BLaER1 treated with 17β-estradiol and CSF1 and Interleukin-3, amounts not matched to agents 10 nM and 100 nM (cell line): ENCODE measurements at regions not wholly inside any gene's neighbourhood (a gene's known extent, or its start where the extent isn't known, plus 50 kb on each side); places are given as distances from the start of the nearest gene placed in this dataset.

Experiments used
- H3K27ac ChIP-seq, 11 experiments: shearing (Covaris generic); formaldehyde crosslinking; 2 replicates each; pipeline ENCODE4 v1.8.1; 2022
- H3K27me3 ChIP-seq, 11 experiments: shearing (Covaris generic); formaldehyde crosslinking; 2 replicates each; pipeline ENCODE4 v1.8.1; 2022
- H3K36me3 ChIP-seq, 11 experiments: shearing (Covaris generic); formaldehyde crosslinking; 2 replicates each; pipeline ENCODE4 v1.8.1; 2022
- H3K4me1 ChIP-seq, 10 experiments: shearing (Covaris generic); formaldehyde crosslinking; 2 replicates each; pipeline ENCODE4 v1.8.1; 2022
- H3K4me2 ChIP-seq, 11 experiments: shearing (Covaris generic); formaldehyde crosslinking; 2 replicates each; pipeline ENCODE4 v1.8.1; 2022
- H3K4me3 ChIP-seq, 10 experiments: shearing (Covaris generic); formaldehyde crosslinking; 2 replicates each; pipeline ENCODE4 v1.8.1; 2022
- H3K9ac ChIP-seq, 11 experiments: shearing (Covaris generic); formaldehyde crosslinking; 2 replicates each; pipeline ENCODE4 v1.8.1; 2022
- H3K9me3 ChIP-seq, 11 experiments: shearing (Covaris generic); formaldehyde crosslinking; replicated peaks in 1 of 11; 2 replicates each; pipeline ENCODE4 v1.8.1; 2022
- H4K20me1 ChIP-seq, 11 experiments: shearing (Covaris generic); formaldehyde crosslinking; 2 replicates each; pipeline ENCODE4 v1.8.1; 2022
- Cebpa-rat ChIP-seq, 11 experiments: shearing (Covaris generic); IDR thresholded peaks; 2 replicates each; pipeline ENCODE4 v1.8.1; 2022

DNA sequence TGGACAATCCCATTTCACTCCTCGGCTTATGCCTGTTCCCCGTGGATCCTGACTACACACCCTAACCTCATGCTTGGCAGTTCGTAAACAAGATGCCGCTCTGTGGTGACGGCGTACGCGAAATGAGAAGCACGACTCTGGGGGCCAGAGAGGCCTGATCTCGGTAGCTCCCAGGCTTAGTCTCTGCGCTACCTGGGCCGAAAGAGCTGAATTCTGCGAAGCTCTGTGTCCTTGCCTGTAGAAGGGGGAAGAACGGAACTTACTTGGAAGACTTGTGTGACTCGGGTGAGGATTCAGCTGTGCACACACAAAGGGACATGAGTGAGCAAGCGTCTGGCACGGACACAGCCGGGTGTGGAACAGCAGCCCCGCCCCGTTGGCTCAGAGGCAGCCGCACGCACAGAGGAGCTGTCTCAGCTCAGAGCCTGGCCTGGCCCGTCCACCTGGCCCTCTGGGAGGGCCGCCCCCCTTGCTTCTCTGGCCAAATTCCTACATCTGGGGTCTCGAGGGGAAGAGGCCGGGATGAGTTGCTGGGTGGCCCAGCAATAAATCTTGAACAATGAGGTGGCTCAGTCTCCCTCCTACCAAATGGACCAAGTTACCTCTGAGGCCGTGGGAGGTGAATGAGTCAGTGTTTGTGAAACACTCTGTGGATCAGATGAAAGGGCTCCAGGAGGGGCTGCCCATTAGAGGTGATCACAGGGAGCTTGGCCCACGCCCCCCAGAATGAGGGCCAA is 83.8 kb downstream of the PDGFA start:
- no peaks in the 10 kb centered on the region for H3K36me3 ChIP-seq
- H3K4me1 ChIP-seq = peaks cover 0 to 7% (median 0%) of the 10 kb centered on the region in 10 experiments; a peak in 2 of 20 replicates
- H3K9me3 ChIP-seq = no peaks in the 10 kb centered on the region
- no peak for TF ChIP-seq Cebpa-rat (IDR thresholded peaks at IDR 0.05)
- H3K4me3 ChIP-seq = no peak overlapping the region
- H3K4me2 ChIP-seq = 0 out of 22 replicates have a peak overlapping the region, but pooled peaks of 1 of the 11 experiments have one; percentile 25
- no peaks in the 10 kb centered on the region for H3K27me3 ChIP-seq
- H3K9ac ChIP-seq = no peak overlapping the region
- no peak overlapping the region for H3K27ac ChIP-seq
- no peaks in the 10 kb centered on the region for H4K20me1 ChIP-seq

DNA sequence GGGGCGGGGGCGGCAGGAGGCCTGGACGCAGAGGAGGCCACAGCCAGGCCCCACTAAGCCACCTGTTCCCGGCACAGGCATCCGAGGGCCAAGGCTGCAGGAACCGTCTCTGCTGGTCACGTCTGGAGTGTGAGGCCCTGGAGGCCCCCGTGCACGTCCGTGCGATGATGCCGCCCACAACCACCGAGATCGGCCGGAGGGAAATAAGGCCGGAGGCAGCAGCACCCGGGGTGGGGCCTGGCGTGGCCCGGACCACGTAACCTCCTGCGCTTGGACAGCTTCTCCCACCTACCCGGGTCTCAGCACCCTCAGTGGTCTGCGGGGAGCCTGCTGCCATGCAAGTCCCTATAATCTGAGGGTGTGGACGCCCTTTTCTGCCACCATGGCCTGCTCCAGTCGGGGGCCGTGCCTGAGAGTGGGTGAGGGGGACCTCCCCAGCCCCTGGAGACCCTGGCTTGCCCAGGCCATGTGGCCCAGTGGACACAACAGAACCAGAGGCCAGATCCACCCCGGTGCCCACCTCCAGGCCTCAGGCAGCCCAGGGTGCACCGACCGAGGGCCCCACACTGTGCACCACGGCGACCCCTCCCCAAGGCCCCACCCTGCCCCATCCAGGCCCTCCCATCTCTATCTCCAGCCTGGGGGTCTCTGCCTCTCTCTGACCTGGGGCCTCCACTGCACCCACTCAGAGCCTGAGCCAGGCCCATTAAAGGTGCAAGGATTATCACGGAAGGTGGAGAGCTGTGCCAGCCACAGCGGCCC is 83.1 kb downstream of the PDGFA start:
- peaks cover 0 to 7% (median 0%) of the 10 kb centered on the region in 10 experiments; a peak in 2 of 20 replicates for H3K4me1 ChIP-seq
- H3K4me3 ChIP-seq = no peak overlapping the region
- no peak overlapping the region for H3K4me2 ChIP-seq
- H3K9me3 ChIP-seq = 0 out of 22 replicates have a peak, but pooled peaks cover 0 to 2% (median 0%) of the 10 kb centered on the region in 11 experiments
- TF ChIP-seq Cebpa-rat (IDR thresholded peaks at IDR 0.05) = no peak
- H4K20me1 ChIP-seq = no peaks in the 10 kb centered on the region
- no peak overlapping the region for H3K9ac ChIP-seq
- no peaks in the 10 kb centered on the region for H3K36me3 ChIP-seq
- H3K27ac ChIP-seq = no peak overlapping the region
- H3K27me3 ChIP-seq = no peaks in the 10 kb centered on the region

DNA sequence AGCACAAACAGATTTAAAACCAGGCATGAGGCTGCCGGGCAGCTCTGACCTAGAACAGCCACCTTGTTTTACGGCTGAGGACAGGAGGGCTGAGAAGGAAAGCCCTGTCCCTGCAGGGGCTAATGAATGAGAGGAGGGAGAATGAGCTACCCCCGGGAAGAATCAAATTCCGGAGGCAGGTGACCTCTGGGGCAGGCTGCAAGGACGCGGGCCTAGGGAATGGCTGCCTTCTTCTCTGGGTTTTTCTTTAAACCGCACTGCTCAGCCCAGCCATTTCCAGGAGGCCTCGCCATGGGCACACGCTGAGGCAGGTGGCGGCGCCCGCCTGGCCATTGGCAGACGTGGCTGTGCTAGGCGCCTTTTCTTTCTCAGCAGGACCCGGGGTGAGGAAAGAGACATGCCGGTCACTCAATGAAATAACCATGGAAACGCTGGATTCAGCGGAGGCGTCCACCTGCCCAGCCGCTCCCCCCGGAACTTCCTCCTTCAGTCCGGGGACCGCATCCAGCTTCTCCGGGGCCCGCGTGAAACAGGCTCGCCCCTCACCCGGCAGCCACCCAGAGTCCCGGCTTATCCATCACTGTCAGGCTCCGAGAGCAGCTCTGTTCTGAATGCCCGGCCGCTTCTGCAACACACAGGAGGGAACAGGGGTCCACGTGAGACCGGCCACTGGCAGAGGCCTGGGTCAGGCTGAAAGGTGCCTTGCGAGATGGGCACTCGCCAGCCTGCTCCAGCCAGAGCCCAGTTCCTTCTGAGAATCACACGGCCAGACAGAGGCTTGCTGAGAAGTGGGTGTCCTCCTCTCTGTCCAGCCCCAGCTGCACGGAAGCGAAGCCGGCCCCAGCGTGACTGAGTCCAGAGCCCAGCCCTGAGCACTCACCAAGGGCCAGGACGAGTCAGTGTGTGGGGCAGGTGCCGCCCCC is 82.1 kb downstream of the PDGFA start:
- no peaks in the 10 kb centered on the region for H3K36me3 ChIP-seq
- no peak overlapping the region for H3K27ac ChIP-seq
- H3K27me3 ChIP-seq = no peaks in the 10 kb centered on the region
- TF ChIP-seq Cebpa-rat (IDR thresholded peaks at IDR 0.05) = no peak
- H3K4me3 ChIP-seq = no peak overlapping the region
- peaks cover 0 to 7% (median 0%) of the 10 kb centered on the region in 10 experiments; a peak in 2 of 20 replicates for H3K4me1 ChIP-seq
- no peak overlapping the region for H3K9ac ChIP-seq
- H4K20me1 ChIP-seq = no peaks in the 10 kb centered on the region
- no peak overlapping the region for H3K4me2 ChIP-seq
- peaks cover 0 to 12% (median 0%) of the 10 kb centered on the region in 11 experiments; a peak in 1 of 22 replicates for H3K9me3 ChIP-seq

GRCh38 chr7:438361-438760 is 81.3 kb downstream of the PDGFA start:
- Histone ChIP-seq H3K36me3 (no peaks in the 10 kb centered on the region), H4K20me1 (no peaks in the 10 kb centered on the region), H3K4me2 (no peak overlapping the region), H3K4me1 (peaks cover 0 to 7% (median 0%) of the 10 kb centered on the region in 10 experiments; a peak in 2 of 20 replicates), H3K27me3 (no peaks in the 10 kb centered on the region), H3K9ac (no peak overlapping the region), H3K27ac (no peak overlapping the region), H3K9me3 (peaks cover 0 to 18% (median 0%) of the 10 kb centered on the region in 11 experiments; a peak in 2 of 22 replicates), H3K4me3 (no peak overlapping the region)
- no peak for TF ChIP-seq Cebpa-rat (IDR thresholded peaks at IDR 0.05)

GRCh38 chr7:438916-439315 is 80.7 kb downstream of the PDGFA start:
- Histone ChIP-seq H3K4me3 (no peak overlapping the region), H3K27me3 (no peaks in the 10 kb centered on the region), H3K4me2 (no peak overlapping the region), H3K4me1 (peaks cover 0 to 7% (median 0%) of the 10 kb centered on the region in 10 experiments; a peak in 2 of 20 replicates), H3K9me3 (peaks cover 0 to 18% (median 0%) of the 10 kb centered on the region in 11 experiments; a peak in 2 of 22 replicates), H4K20me1 (no peaks in the 10 kb centered on the region), H3K9ac (no peak overlapping the region), H3K36me3 (no peaks in the 10 kb centered on the region), H3K27ac (no peak overlapping the region)
- no peak for TF ChIP-seq Cebpa-rat (IDR thresholded peaks at IDR 0.05)

DNA sequence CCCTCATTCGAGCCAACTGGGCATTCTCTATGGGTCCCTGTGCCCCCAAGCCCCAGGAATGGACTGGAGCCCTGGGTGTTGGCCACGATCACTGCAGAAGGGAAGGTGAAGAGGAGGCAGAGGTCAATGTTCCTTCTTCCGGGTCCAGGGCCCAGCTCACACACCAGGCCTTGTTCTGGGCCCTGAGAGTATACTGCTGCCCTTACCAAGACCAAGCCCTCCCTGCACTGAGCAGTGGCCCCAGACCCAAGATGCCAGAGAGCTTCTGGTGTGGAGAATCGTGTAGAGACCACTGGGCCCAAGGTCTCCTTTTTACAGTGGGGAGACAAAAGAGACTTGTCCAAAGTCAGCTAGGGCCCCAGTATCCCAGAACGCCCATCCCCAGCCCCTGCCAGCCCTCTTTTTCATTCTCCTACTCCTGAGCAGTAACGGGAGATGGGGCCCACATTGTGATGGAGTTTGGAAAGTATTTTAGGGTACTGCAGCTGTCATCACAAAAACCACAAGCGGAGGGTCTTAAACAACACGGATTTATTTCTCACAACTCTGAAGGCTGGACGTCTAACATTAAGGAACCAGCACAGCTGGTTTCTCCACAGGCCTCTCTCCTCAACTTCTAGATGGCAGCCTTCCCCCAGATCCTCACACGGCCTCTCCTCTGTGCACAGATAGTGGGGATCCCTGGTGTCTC is 79.4 kb downstream of the PDGFA start:
- Histone ChIP-seq H3K27ac (no peak overlapping the region), H3K36me3 (no peaks in the 10 kb centered on the region), H3K27me3 (no peaks in the 10 kb centered on the region), H3K9me3 (peaks cover 0 to 18% (median 0%) of the 10 kb centered on the region in 11 experiments; a peak in 2 of 22 replicates), H3K9ac (no peak overlapping the region), H3K4me1 (peaks cover 0 to 7% (median 0%) of the 10 kb centered on the region in 10 experiments; a peak in 2 of 20 replicates), H3K4me2 (peak overlapping the region in 2 of 11 experiments; percentile 3 to 9; a peak in 2 of 22 replicates), H4K20me1 (no peaks in the 10 kb centered on the region), H3K4me3 (no peak overlapping the region)
- no peak for TF ChIP-seq Cebpa-rat (IDR thresholded peaks at IDR 0.05)

GRCh38 chr7:441684-442421 is 77.8 kb downstream of the PDGFA start:
- Histone ChIP-seq H3K27ac (no peak overlapping the region), H3K9me3 (peaks cover 0 to 18% (median 0%) of the 10 kb centered on the region in 11 experiments; a peak in 2 of 22 replicates), H3K4me1 (peaks cover 0 to 7% (median 0%) of the 10 kb centered on the region in 10 experiments; a peak in 3 of 20 replicates), H3K4me3 (no peak overlapping the region), H3K36me3 (no peaks in the 10 kb centered on the region), H3K4me2 (no peak overlapping the region), H4K20me1 (no peaks in the 10 kb centered on the region), H3K9ac (no peak overlapping the region), H3K27me3 (no peaks in the 10 kb centered on the region)
- no peak for TF ChIP-seq Cebpa-rat (IDR thresholded peaks at IDR 0.05)
